Activated CD4-positive, alpha-beta T cell treated with anti-CD3 and anti-CD28 coated beads for 36 hours (primary cell): ENCODE measurements at regions not wholly inside any gene's neighbourhood (a gene's known extent, or its start where the extent isn't known, plus 50 kb on each side); places are given as distances from the start of the nearest gene placed in this dataset.

Experiments
- ATAC-seq: fragments of 200-7000 bp; cut with Tn5 transposase; one replicate; pipeline ENCODE4 v1.10.0; 2021; ENCODE audit warnings: mild to moderate bottlenecking, moderate library complexity
- CTCF ChIA-PET: fragments of 350-600 bp; sonication (Branson Sonifier 250); formaldehyde crosslinking; loops from one replicate; lab custom pipeline; 2021; ENCODE audit warnings: antibody characterized with exemption; lab: Charles Lee
- POLR2A ChIA-PET: fragments of 350-600 bp; sonication (Branson Sonifier 250); formaldehyde crosslinking; loops from one replicate; lab custom pipeline; 2021; ENCODE audit warnings: antibody characterized with exemption, inconsistent platforms; lab: Charles Lee
- DNase-seq: peaks from one replicate; pipeline ENCODE4 v3.0.0-alpha.2; 2020
- H3K27ac Mint-ChIP-seq: one replicate; pipeline ENCODE4 v1.8.0; 2021; ENCODE audit warnings: mixed read lengths
- H3K27me3 Mint-ChIP-seq: one replicate; pipeline ENCODE4 v1.8.0; 2021; ENCODE audit warnings: mixed read lengths
- H3K36me3 Mint-ChIP-seq: one replicate; pipeline ENCODE4 v1.8.0; 2021; ENCODE audit warnings: low read depth, mixed read lengths
- H3K4me1 Mint-ChIP-seq: one replicate; pipeline ENCODE4 v1.8.0; 2021; ENCODE audit warnings: mixed read lengths
- H3K4me3 Mint-ChIP-seq: one replicate; pipeline ENCODE4 v1.8.0; 2021; ENCODE audit warnings: mild to moderate bottlenecking, moderate library complexity, mixed read lengths
- H3K9me3 Mint-ChIP-seq: one replicate; pipeline ENCODE4 v1.8.0; 2021; ENCODE audit warnings: low read depth, mixed read lengths
- intact Hi-C, 2 experiments: fragments of 100-400 bp; cut with DNase I in 1 of 2; cut with micrococcal nuclease in 1 of 2; formaldehyde crosslinking; loops; one replicate each; pipeline versions ENCODE4 v1.14.2 to v1.15.1; 2022 to 2024; cut with DNase I, micrococcal nuclease

GRCh38 chr2:46816846-46817726, 98.5 kb downstream of the MCFD2 start:
- intact Hi-C loops = no loop called here
- no peaks in the 10 kb centered on the region for H3K9me3 Mint-ChIP-seq
- no peak for DNase-seq
- H3K4me3 Mint-ChIP-seq = no peak overlapping the region
- H3K36me3 Mint-ChIP-seq = no peaks in the 10 kb centered on the region
- H3K27ac Mint-ChIP-seq = no peak overlapping the region
- ATAC-seq = no peak
- H3K27me3 Mint-ChIP-seq = peaks cover 7% of the 10 kb centered on the region
- CTCF ChIA-PET = interaction anchor here (0.6 kb wide), 1 partner anchor 503 kb away, joined by 4 read pairs; no protein-coding TSS in a partner anchor
- H3K4me1 Mint-ChIP-seq = no peaks in the 10 kb centered on the region
- POLR2A ChIA-PET = interaction anchor here (0.6 kb wide), 1 partner anchor 20 kb away, joined by 10 read pairs; no protein-coding TSS in a partner anchor

- Mint-ChIP-seq H3K4me3 (no peak overlapping the region), H3K4me1 (no peaks in the 10 kb centered on the region), H3K27ac (no peak overlapping the region), H3K36me3 (no peaks in the 10 kb centered on the region), H3K9me3 (no peaks in the 10 kb centered on the region), H3K27me3 (peaks cover 7% of the 10 kb centered on the region)
- intact Hi-C loops = no loop called here
- CTCF ChIA-PET = interaction anchor here (0.6 to 0.7 kb wide), 2 partner anchors 112 to 504 kb away, joined by 4 read pairs; no protein-coding TSS in a partner anchor
- ATAC-seq (no peak), DNase-seq (no peak)
- POLR2A ChIA-PET = no interaction called here
These were observed 99.3 kb downstream of the MCFD2 start for GRCh38 chr2:46816151-46816845.

GRCh38 chr2:46815121-46815802, 100.3 kb downstream of the MCFD2 start:
- H3K27me3 Mint-ChIP-seq = peaks cover 7% of the 10 kb centered on the region
- DNase-seq (no peak), ATAC-seq (no peak)
- POLR2A ChIA-PET = no interaction called here
- H3K4me1 Mint-ChIP-seq = no peaks in the 10 kb centered on the region
- CTCF ChIA-PET = interaction anchor here (0.7 kb wide), 1 partner anchor 113 kb away, joined by 4 read pairs; no protein-coding TSS in a partner anchor
- H3K4me3 Mint-ChIP-seq = no peak overlapping the region
- no peaks in the 10 kb centered on the region for H3K9me3 Mint-ChIP-seq
- H3K36me3 Mint-ChIP-seq = no peaks in the 10 kb centered on the region
- intact Hi-C loops = no loop called here
- H3K27ac Mint-ChIP-seq = no peak overlapping the region

GRCh38 chr2:46814160-46814961, 101.2 kb downstream of the MCFD2 start:
- no peak overlapping the region for H3K27ac Mint-ChIP-seq
- H3K36me3 Mint-ChIP-seq = no peaks in the 10 kb centered on the region
- intact Hi-C loops = no loop called here
- peaks cover 14% of the 10 kb centered on the region for H3K27me3 Mint-ChIP-seq
- no peak for DNase-seq
- no peak for ATAC-seq
- H3K4me3 Mint-ChIP-seq = no peak overlapping the region
- H3K9me3 Mint-ChIP-seq = peaks cover 5% of the 10 kb centered on the region
- no peaks in the 10 kb centered on the region for H3K4me1 Mint-ChIP-seq
- ChIA-PET CTCF (interaction anchor here (0.7 kb wide), 1 partner anchor 159 kb away, joined by 3 read pairs; no protein-coding TSS in a partner anchor), POLR2A (no interaction called here)

GRCh38 chr2:46813680-46814079, 101.9 kb downstream of the MCFD2 start:
- Mint-ChIP-seq H3K9me3 (peaks cover 9% of the 10 kb centered on the region), H3K4me3 (no peak overlapping the region), H3K4me1 (no peaks in the 10 kb centered on the region), H3K27me3 (peaks cover 15% of the 10 kb centered on the region), H3K27ac (no peak overlapping the region), H3K36me3 (no peaks in the 10 kb centered on the region)
- ATAC-seq (no peak), DNase-seq (no peak)
- intact Hi-C loops = no loop called here
- CTCF ChIA-PET = interaction anchor here (0.7 kb wide), 1 partner anchor 158 kb away, joined by 3 read pairs; no protein-coding TSS in a partner anchor
- POLR2A ChIA-PET = no interaction called here

- ATAC-seq (no peak), DNase-seq (no peak)
- POLR2A ChIA-PET = no interaction called here
- Mint-ChIP-seq H3K36me3 (no peaks in the 10 kb centered on the region), H3K27ac (no peak overlapping the region), H3K4me1 (no peaks in the 10 kb centered on the region), H3K27me3 (peaks cover 16% of the 10 kb centered on the region), H3K9me3 (peaks cover 9% of the 10 kb centered on the region), H3K4me3 (no peak overlapping the region)
- CTCF ChIA-PET = no interaction called here
- intact Hi-C loops = no loop called here
These were observed 102.6 kb downstream of the MCFD2 start for GRCh38 chr2:46813020-46813415.
